ENCODE measurements at regions not wholly inside any gene's neighbourhood (a gene's known extent, or its start where the extent isn't known, plus 50 kb on each side); places are given as distances from the start of the nearest gene placed in this dataset.

- no peak overlapping the region for H3K4me3 Mint-ChIP-seq (ENCODE audit: unreplicated experiment)
- no peaks in the 10 kb centered on the region for H3K4me1 Mint-ChIP-seq (ENCODE audit: unreplicated experiment)
- peaks cover 2% of the 10 kb centered on the region for H3K27me3 Mint-ChIP-seq (ENCODE audit: unreplicated experiment)
- no peak overlapping the region for H3K27ac Mint-ChIP-seq (ENCODE audit: unreplicated experiment)
- no peaks in the 10 kb centered on the region for H3K9me3 Mint-ChIP-seq (ENCODE audit: unreplicated experiment)
- DNase-seq (ENCODE audit: extremely low spot score, unreplicated experiment), result no peak
- no peak for TF ChIP-seq CTCF (IDR thresholded peaks at IDR 0.05)
- no peaks in the 10 kb centered on the region for H3K36me3 Mint-ChIP-seq (ENCODE audit: unreplicated experiment)
Measured at GRCh38 chr3:102595057-102595456, 160.2 kb downstream of the ZPLD1 start.

- Mint-ChIP-seq H3K27me3 (ENCODE audit: unreplicated experiment) (peaks cover 3% of the 10 kb centered on the region), H3K9me3 (ENCODE audit: unreplicated experiment) (no peaks in the 10 kb centered on the region), H3K36me3 (ENCODE audit: unreplicated experiment) (no peaks in the 10 kb centered on the region), H3K27ac (ENCODE audit: unreplicated experiment) (no peak overlapping the region), H3K4me3 (ENCODE audit: unreplicated experiment) (no peak overlapping the region), H3K4me1 (ENCODE audit: unreplicated experiment) (no peaks in the 10 kb centered on the region)
- DNase-seq (ENCODE audit: extremely low spot score, unreplicated experiment), result no peak
- TF ChIP-seq CTCF (IDR thresholded peaks at IDR 0.05), result no peak
Measured at GRCh38 chr3:102599819-102600576, 165.2 kb downstream of the ZPLD1 start.

GRCh38 chr3:102605153-102605552 lies 170.3 kb downstream of the ZPLD1 start:
- DNase-seq (ENCODE audit: extremely low spot score, unreplicated experiment), result no peak
- Mint-ChIP-seq H3K36me3 (ENCODE audit: unreplicated experiment) (no peaks in the 10 kb centered on the region), H3K9me3 (ENCODE audit: unreplicated experiment) (no peaks in the 10 kb centered on the region), H3K4me3 (ENCODE audit: unreplicated experiment) (no peak overlapping the region), H3K27ac (ENCODE audit: unreplicated experiment) (no peak overlapping the region), H3K4me1 (ENCODE audit: unreplicated experiment) (no peaks in the 10 kb centered on the region), H3K27me3 (ENCODE audit: unreplicated experiment) (peaks cover 20% of the 10 kb centered on the region)
- no peak for TF ChIP-seq CTCF (IDR thresholded peaks at IDR 0.05)

- Mint-ChIP-seq H3K27me3 (ENCODE audit: unreplicated experiment) (peaks cover 17% of the 10 kb centered on the region), H3K27ac (ENCODE audit: unreplicated experiment) (no peak overlapping the region), H3K4me1 (ENCODE audit: unreplicated experiment) (no peaks in the 10 kb centered on the region), H3K36me3 (ENCODE audit: unreplicated experiment) (no peaks in the 10 kb centered on the region), H3K9me3 (ENCODE audit: unreplicated experiment) (no peaks in the 10 kb centered on the region), H3K4me3 (ENCODE audit: unreplicated experiment) (no peak overlapping the region)
- no peak for DNase-seq (ENCODE audit: extremely low spot score, unreplicated experiment)
- no peak for TF ChIP-seq CTCF (IDR thresholded peaks at IDR 0.05)
Measured at GRCh38 chr3:102608875-102609274, 174.1 kb downstream of the ZPLD1 start.

GRCh38 chr3:102614021-102614569 lies 179.3 kb downstream of the ZPLD1 start:
- Mint-ChIP-seq H3K27me3 (ENCODE audit: unreplicated experiment) (no peaks in the 10 kb centered on the region), H3K36me3 (ENCODE audit: unreplicated experiment) (no peaks in the 10 kb centered on the region), H3K4me1 (ENCODE audit: unreplicated experiment) (no peaks in the 10 kb centered on the region), H3K27ac (ENCODE audit: unreplicated experiment) (no peak overlapping the region), H3K4me3 (ENCODE audit: unreplicated experiment) (no peak overlapping the region), H3K9me3 (ENCODE audit: unreplicated experiment) (no peaks in the 10 kb centered on the region)
- DNase-seq (ENCODE audit: extremely low spot score, unreplicated experiment), result no peak
- no peak for TF ChIP-seq CTCF (IDR thresholded peaks at IDR 0.05)
